Pancreas (tissue), 10 donors: ENCODE measurements at regions not wholly inside any gene's neighbourhood (a gene's known extent, or its start where the extent isn't known, plus 50 kb on each side); places are given as distances from the start of the nearest gene placed in this dataset.
A peak's percentile ranks its signal among the peaks of the same experiment; 100 is the strongest.

ENCODE experiments used
- ATAC-seq, 4 donors: fragments of 200-7000 bp; cut with Tn5 transposase; one replicate each; pipeline versions ENCODE4 v1.8.0 to v1.9.1; 2020; ENCODE audit warnings: mild to moderate bottlenecking in 4 of 4, moderate library complexity in 4 of 4
- DNase-seq, 6 donors: peaks; one replicate each; pipeline ENCODE4 v3.0.0-alpha.2; 2020
- FAIRE-seq: peaks from 2 replicates; lab custom pipeline; 2012; peaks lifted over from hg19 to GRCh38; lab: Jason Lieb, UNC
- H3K27ac ChIP-seq, 4 donors: fragments of 200-600 bp; sonication (generic); 1 replicate in 3 of 4; 2 replicates in 1 of 4; pipeline versions ENCODE4 v1.5.0 to v1.8.0; 2020
- H3K27me3 ChIP-seq, 4 donors: fragments of 200-600 bp; one replicate each; pipeline ENCODE4 v1.8.0; 2021
- H3K36me3 ChIP-seq, 3 donors: fragments of 200-600 bp; sonication (generic) in 1 of 3; one replicate each; pipeline versions ENCODE4 v1.5.0 to v1.8.0; 2020 to 2021
- H3K4me1 ChIP-seq, 3 donors: fragments of 200-600 bp; one replicate each; pipeline ENCODE4 v1.8.0; 2021
- H3K4me3 ChIP-seq, 4 donors: fragments of 200-600 bp; sonication (generic) in 2 of 4; one replicate each; pipeline versions ENCODE4 v1.5.0 to v1.8.0; 2020 to 2021
- H3K9me3 ChIP-seq, 4 donors: fragments of 200-600 bp; one replicate each; pipeline ENCODE4 v1.8.0; 2021
- WGBS, 2 donors: extraction: QIAGEN DNeasy Blood & Tissue Kit; methylation state at CpG; one replicate each; pipeline ENCODE4 v1.1.7; 2013; 5-methylcytosine and 5-hydroxymethylcytosine counted together
- intact Hi-C, 3 donors: fragments of 100-400 bp; cut with DNase I; formaldehyde crosslinking; loops; one replicate each; pipeline versions ENCODE4 v1.11.1 to v1.14.2; 2022
- TF ChIP-seq, protein P1 (sequence below), 4 donors: fragments of 200-600 bp; sonication (generic) in 3 of 4; IDR thresholded peaks; one replicate each; pipeline versions ENCODE4 v1.5.0 to v1.8.0; 2021; ENCODE audit warnings: antibody characterized with exemption in 4 of 4
- donor health status: healthy with polysubstance abuse.
- donor health status: DM: no; HTN: no; CAD: no; lungs with moderate emphysema.
- donor health status: DM: no; HTN: no; CAD: no.
- donor health status: control.
- donor health status: control.
- donor health status: Bipolar disorder and iron deficiency.
- donor health status: DM: yes; HTN: yes; CAD: no.
- donor health status: DM: no; HTN: no; CAD: no.
- donor health status: DM: no; HTN: no; CAD: no.
- donor health status: DM: yes; HTN: yes; CAD: no.

- 92 to 93% methylated on average over 17 of the region's 17 CpGs for WGBS, 2 donors
- Histone ChIP-seq H3K9me3 (no peaks in the 10 kb centered on the region), H3K36me3 (no peaks in the 10 kb centered on the region), H3K27ac (no peak overlapping the region), H3K27me3 (no peaks in the 10 kb centered on the region), H3K4me3 (no peak overlapping the region), H3K4me1 (no peaks in the 10 kb centered on the region)
- TF ChIP-seq, protein P1, sequence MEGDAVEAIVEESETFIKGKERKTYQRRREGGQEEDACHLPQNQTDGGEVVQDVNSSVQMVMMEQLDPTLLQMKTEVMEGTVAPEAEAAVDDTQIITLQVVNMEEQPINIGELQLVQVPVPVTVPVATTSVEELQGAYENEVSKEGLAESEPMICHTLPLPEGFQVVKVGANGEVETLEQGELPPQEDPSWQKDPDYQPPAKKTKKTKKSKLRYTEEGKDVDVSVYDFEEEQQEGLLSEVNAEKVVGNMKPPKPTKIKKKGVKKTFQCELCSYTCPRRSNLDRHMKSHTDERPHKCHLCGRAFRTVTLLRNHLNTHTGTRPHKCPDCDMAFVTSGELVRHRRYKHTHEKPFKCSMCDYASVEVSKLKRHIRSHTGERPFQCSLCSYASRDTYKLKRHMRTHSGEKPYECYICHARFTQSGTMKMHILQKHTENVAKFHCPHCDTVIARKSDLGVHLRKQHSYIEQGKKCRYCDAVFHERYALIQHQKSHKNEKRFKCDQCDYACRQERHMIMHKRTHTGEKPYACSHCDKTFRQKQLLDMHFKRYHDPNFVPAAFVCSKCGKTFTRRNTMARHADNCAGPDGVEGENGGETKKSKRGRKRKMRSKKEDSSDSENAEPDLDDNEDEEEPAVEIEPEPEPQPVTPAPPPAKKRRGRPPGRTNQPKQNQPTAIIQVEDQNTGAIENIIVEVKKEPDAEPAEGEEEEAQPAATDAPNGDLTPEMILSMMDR (IDR thresholded peaks at IDR 0.05): no peak
- FAIRE-seq (no peak), ATAC-seq (no peak), DNase-seq (peak in 4 of 6 donors; percentile 5 to 38 (median 20))
- intact Hi-C loops: no loop called here
Measured at GRCh38 chr6:170101281-170102035, 189.4 kb downstream of the DLL1 start.

DNA sequence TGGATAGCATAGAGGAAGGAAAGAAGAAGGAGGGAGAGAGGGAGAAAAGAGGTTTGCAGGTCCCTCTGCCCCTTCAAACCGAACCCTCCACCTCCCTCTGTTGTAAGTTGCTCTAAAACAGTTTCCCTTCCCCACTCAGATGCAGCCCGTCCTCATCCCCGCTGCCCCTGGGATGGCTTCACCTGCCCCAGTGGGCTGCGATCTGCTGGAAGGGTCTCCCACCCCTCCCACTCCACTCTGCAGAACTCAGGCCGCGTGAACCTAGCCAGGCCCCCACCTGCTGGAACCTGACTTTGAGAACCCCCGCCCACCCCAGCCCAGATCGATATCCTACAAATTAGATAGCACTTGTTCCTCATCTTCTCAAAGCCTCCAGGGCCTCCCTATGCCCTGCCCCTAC, 190.8 kb downstream of the DLL1 start:
- H3K27me3 ChIP-seq: no peaks in the 10 kb centered on the region
- intact Hi-C loops: no loop called here
- TF ChIP-seq, protein P1 (IDR thresholded peaks at IDR 0.05): no peak
- no peak overlapping the region for H3K4me3 ChIP-seq
- H3K9me3 ChIP-seq: no peaks in the 10 kb centered on the region
- DNase-seq (peak in 3 of 6 donors; percentile 8 to 24 (median 24)), FAIRE-seq (no peak), ATAC-seq (no peak)
- H3K36me3 ChIP-seq: no peaks in the 10 kb centered on the region
- no peaks in the 10 kb centered on the region for H3K4me1 ChIP-seq
- H3K27ac ChIP-seq: no peak overlapping the region
- whole genome bisulfite sequencing, 2 donors: 83 to 94% methylated on average over 8 of the region's 8 CpGs

- Histone ChIP-seq H3K36me3 (no peaks in the 10 kb centered on the region), H3K9me3 (no peaks in the 10 kb centered on the region), H3K27me3 (no peaks in the 10 kb centered on the region), H3K27ac (no peak overlapping the region), H3K4me1 (no peaks in the 10 kb centered on the region), H3K4me3 (no peak overlapping the region)
- ATAC-seq: no peak
- intact Hi-C loops: no loop called here
- FAIRE-seq: no peak
- TF ChIP-seq, protein P1 (IDR thresholded peaks at IDR 0.05): no peak
- 77 to 78% methylated on average over 11 of the region's 11 CpGs for WGBS, 2 donors
- DNase-seq: peak in 4 of 6 donors; percentile 2 to 39 (median 8)
Measured at GRCh38 chr6:170099387-170099786, 191.5 kb downstream of the DLL1 start.

DNA sequence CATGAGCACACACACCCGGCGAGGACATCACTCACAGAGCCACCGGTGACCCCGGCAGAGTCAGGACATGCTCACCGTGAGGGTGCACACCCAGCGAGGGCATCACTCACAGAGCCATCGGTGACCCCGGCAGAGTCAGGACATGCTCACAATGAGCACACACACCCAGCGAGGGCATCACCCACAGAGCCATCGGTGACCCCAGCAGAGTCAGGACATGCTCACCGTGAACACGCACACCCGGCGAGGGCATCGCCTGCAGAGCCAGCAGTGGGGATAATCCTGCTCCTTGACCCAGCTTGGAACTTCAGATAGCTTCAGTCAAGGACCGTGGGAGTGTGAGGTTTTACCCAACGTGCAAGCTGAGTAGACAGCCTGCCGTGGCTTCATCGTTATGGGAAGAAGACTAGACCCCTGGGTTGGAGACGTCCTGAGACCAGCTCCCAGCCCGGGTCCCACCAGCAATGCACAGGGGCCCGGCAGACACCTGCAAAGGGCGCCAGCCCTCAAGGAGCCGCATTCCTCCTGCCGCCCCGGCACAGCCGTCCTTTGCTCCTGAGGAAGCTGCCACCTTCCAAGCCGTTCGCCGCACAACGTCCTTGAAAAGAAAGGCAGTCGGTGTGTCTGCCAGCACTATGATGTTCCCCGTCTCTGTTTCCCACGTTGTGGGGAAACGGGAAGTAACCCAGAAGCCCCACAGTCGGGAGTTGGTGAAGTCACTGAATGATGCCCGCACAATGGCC, 192.3 kb downstream of the DLL1 start:
- WGBS, 2 donors: 79 to 85% methylated on average over 37 of the region's 37 CpGs
- FAIRE-seq: no peak
- TF ChIP-seq, protein P1 (IDR thresholded peaks at IDR 0.05): no peak
- Histone ChIP-seq H3K4me3 (no peak overlapping the region), H3K4me1 (no peaks in the 10 kb centered on the region), H3K27ac (no peak overlapping the region), H3K27me3 (no peaks in the 10 kb centered on the region), H3K36me3 (no peaks in the 10 kb centered on the region), H3K9me3 (no peaks in the 10 kb centered on the region)
- DNase-seq: peak in 4 of 6 donors; percentile 4 to 47 (median 20)
- ATAC-seq: no peak
- intact Hi-C loops: no loop called here
